SK-N-SH treated with all-trans-retinoic acid at 6 μM for 48 hours (cell line): ENCODE measurements at regions not wholly inside any gene's neighbourhood (a gene's known extent, or its start where the extent isn't known, plus 50 kb on each side); places are given as distances from the start of the nearest gene placed in this dataset.
"Not testable (repeated sequence)": the region's sequence is repeated elsewhere in the genome, so short reads cannot be mapped to it uniquely, and the experiment has no call there.

Source experiments
- ARNTL ChIP-seq: fragments of 450-650 bp; formaldehyde crosslinking; IDR thresholded peaks from 2 replicates; pipeline ENCODE4 v1.5.0; 2020; ENCODE audit warnings: low read depth, mild to moderate bottlenecking, moderate library complexity, borderline replicate concordance
- CREB5 ChIP-seq: fragments of 250-450 bp; sonication (Bioruptor Pico); IDR thresholded peaks from 2 replicates; pipeline ENCODE4 v1.5.1; 2020; ENCODE audit warnings: low read depth, mild to moderate bottlenecking, moderate library complexity
- CSDC2 ChIP-seq: fragments of 250-450 bp; sonication (Bioruptor Pico); IDR thresholded peaks from 2 replicates; pipeline ENCODE4 v1.5.0; 2020; ENCODE audit warnings: mild to moderate bottlenecking, moderate library complexity
- OSR1 ChIP-seq: fragments of 250-450 bp; sonication (Bioruptor Pico); IDR thresholded peaks from 2 replicates; pipeline ENCODE4 v1.8.0; 2022; ENCODE audit warnings: moderate library complexity, mild to moderate bottlenecking, inconsistent platforms
- PATZ1 ChIP-seq: fragments of 250-450 bp; sonication (Bioruptor Pico); IDR thresholded peaks from 2 replicates; pipeline ENCODE4 v1.8.0; 2020; ENCODE audit warnings: mild to moderate bottlenecking, moderate library complexity, borderline replicate concordance
- TCF4 ChIP-seq: fragments of 250-450 bp; sonication (Bioruptor Pico); IDR thresholded peaks from 2 replicates; pipeline ENCODE4 v1.8.0; 2021; ENCODE audit warnings: mild to moderate bottlenecking, moderate library complexity, borderline replicate concordance
- ZC3H10 ChIP-seq: fragments of 250-450 bp; sonication (Bioruptor Pico); IDR thresholded peaks from 2 replicates; pipeline ENCODE4 v1.5.1; 2021; ENCODE audit warnings: mild to moderate bottlenecking, moderate library complexity
- ZFP30 ChIP-seq: fragments of 450-650 bp; formaldehyde crosslinking; IDR thresholded peaks from 2 replicates; pipeline ENCODE4 v1.5.0; 2022; ENCODE audit warnings: mild to moderate bottlenecking, moderate library complexity
- ZNF565 ChIP-seq: fragments of 450-650 bp; formaldehyde crosslinking; conservative IDR thresholded peaks from 2 replicates; pipeline ENCODE4 v1.5.0; 2020; ENCODE audit warnings: low read depth, mild to moderate bottlenecking, moderate library complexity
- ZNF70 ChIP-seq: fragments of 450-650 bp; formaldehyde crosslinking; IDR thresholded peaks from 2 replicates; pipeline ENCODE4 v1.5.0; 2020; ENCODE audit warnings: mild to moderate bottlenecking, moderate library complexity
- ZNF8 ChIP-seq: fragments of 450-650 bp; formaldehyde crosslinking; IDR thresholded peaks from 2 replicates; pipeline ENCODE4 v1.5.0; 2020; ENCODE audit warnings: mild to moderate bottlenecking, moderate library complexity
- TF ChIP-seq, protein P1 (sequence below): fragments of 250-450 bp; sonication (Bioruptor Pico); IDR thresholded peaks from 2 replicates; pipeline ENCODE4 v1.5.0; 2020; ENCODE audit warnings: mild to moderate bottlenecking, moderate library complexity
- TF ChIP-seq, protein P2 (sequence below): fragments of 250-450 bp; sonication (Bioruptor Pico); IDR thresholded peaks from 2 replicates; pipeline ENCODE4 v1.5.1; 2021; ENCODE audit warnings: mild to moderate bottlenecking, moderate library complexity

DNA sequence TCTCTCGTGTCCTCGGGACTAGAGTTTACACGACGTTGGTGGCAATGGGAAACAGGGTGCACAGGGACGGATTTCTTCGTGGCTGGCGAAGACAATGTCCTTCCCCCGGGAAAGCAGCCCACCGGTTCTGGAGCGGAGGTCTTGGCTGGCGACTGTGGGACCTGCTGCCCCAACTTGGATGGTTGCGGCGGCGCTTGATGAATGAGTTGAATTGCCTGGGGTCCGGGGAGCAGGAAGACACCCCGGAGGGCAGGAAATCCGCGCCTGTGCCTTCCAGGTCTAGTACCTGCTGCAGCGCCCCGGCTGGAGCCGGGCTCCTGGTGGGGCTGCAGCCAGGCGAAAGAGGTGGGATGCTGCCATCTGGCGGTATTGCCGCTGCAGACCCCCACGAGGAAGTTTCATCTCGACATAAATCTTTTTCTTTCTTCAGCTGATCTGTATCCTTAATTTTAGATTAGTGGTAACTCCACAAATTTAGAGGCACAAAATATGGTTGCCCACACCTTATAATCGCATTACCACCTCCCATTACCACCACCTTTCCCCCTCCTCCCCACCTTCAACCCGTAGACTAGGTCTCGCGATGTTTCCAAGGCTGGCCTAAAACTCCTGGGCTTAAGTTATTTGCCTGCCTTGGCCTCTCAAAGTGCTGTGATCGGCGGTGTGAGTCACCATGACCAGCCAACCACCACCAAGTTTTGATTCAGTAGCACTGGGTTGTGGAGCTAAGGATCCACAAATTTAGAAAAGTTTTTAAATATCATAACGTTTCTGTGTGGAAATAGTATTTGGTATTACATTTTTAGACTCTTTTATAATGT is 1929.7 kb upstream of the DEFB115 start:
- TF ChIP-seq ZNF8 (CRISPR knock-in tag); PATZ1; ZNF565; ARNTL (CRISPR knock-in tag); ZNF70 (CRISPR knock-in tag); TCF4 (CRISPR knock-in tag); CSDC2; CREB5 (CRISPR knock-in tag); ZFP30 (CRISPR knock-in tag); OSR1 (CRISPR knock-in tag); ZC3H10 (CRISPR knock-in tag): not testable (repeated sequence)
- TF ChIP-seq, protein P1, sequence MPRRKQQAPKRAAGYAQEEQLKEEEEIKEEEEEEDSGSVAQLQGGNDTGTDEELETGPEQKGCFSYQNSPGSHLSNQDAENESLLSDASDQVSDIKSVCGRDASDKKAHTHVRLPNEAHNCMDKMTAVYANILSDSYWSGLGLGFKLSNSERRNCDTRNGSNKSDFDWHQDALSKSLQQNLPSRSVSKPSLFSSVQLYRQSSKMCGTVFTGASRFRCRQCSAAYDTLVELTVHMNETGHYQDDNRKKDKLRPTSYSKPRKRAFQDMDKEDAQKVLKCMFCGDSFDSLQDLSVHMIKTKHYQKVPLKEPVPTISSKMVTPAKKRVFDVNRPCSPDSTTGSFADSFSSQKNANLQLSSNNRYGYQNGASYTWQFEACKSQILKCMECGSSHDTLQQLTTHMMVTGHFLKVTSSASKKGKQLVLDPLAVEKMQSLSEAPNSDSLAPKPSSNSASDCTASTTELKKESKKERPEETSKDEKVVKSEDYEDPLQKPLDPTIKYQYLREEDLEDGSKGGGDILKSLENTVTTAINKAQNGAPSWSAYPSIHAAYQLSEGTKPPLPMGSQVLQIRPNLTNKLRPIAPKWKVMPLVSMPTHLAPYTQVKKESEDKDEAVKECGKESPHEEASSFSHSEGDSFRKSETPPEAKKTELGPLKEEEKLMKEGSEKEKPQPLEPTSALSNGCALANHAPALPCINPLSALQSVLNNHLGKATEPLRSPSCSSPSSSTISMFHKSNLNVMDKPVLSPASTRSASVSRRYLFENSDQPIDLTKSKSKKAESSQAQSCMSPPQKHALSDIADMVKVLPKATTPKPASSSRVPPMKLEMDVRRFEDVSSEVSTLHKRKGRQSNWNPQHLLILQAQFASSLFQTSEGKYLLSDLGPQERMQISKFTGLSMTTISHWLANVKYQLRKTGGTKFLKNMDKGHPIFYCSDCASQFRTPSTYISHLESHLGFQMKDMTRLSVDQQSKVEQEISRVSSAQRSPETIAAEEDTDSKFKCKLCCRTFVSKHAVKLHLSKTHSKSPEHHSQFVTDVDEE, result not testable (repeated sequence)
- TF ChIP-seq, protein P2, sequence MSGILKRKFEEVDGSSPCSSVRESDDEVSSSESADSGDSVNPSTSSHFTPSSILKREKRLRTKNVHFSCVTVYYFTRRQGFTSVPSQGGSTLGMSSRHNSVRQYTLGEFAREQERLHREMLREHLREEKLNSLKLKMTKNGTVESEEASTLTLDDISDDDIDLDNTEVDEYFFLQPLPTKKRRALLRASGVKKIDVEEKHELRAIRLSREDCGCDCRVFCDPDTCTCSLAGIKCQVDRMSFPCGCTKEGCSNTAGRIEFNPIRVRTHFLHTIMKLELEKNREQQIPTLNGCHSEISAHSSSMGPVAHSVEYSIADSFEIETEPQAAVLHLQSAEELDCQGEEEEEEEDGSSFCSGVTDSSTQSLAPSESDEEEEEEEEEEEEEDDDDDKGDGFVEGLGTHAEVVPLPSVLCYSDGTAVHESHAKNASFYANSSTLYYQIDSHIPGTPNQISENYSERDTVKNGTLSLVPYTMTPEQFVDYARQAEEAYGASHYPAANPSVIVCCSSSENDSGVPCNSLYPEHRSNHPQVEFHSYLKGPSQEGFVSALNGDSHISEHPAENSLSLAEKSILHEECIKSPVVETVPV (CRISPR knock-in tag), result not testable (repeated sequence)
